Raji (cell line): ENCODE measurements at regions not wholly inside any gene's neighbourhood (a gene's known extent, or its start where the extent isn't known, plus 50 kb on each side); places are given as distances from the start of the nearest gene placed in this dataset.

Experiments
- POLR2A ChIP-seq: IDR thresholded peaks from 2 replicates; pipeline ENCODE4 v1.6.1; 2011; ENCODE audit warnings: low read depth, low read length, control low read depth; ENCODE audit not compliant: insufficient read depth

DNA sequence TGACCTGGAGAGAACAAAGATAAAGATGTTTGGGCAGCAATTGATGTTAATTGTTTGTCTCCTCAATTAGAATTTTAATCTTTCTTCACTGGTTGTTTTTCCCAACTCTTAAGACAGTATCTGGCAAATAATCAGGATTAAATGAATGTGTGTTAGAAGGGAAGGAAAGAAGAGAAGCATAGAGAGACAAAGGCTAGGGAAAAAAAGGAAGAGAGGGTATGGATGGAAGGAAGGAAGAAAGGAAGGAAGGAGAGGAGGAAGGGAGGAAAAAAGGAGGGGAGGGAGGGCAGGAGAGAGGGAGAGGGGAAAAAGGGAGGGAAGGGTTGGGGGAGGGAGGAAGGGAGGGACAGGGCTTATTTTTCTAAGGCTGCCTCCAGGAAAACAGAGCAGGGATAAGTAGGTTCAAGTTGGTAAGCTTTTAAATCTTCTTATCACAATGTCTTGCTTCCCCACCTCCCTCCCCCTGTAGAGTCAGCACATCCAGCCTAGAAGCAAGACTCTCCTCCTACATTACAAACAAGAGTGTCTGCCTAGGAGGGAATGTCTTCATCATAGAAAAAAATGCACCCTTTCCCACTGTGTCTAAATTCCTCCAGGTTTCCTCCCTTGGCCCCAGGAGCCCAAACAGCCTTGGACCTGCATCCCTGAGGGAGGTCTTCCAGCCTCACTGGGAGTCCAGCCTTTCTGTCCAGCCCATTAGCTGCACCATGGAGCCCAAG, 447.8 kb upstream of the JARID2 start:
- no peak for TF ChIP-seq POLR2A

DNA sequence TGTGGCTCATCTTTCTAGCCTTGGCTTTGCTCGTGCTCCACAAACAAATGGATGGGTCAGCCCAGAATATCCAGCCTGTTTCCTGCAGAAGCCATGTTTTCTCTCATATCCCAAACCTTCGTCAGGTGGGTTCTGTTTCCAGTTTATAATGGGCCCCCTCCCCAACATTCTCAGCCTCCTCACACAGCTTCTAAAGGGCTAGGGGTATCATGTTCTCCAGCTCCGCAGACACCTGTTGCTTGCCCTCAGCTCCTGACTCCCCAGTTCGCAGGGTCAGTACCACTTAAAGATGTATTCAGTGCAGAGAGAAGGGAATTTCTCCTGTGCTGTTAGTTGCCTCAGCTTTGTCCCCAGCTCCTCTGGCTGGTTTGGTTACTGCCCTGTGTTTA, 447.3 kb upstream of the JARID2 start:
- no peak for TF ChIP-seq POLR2A

DNA sequence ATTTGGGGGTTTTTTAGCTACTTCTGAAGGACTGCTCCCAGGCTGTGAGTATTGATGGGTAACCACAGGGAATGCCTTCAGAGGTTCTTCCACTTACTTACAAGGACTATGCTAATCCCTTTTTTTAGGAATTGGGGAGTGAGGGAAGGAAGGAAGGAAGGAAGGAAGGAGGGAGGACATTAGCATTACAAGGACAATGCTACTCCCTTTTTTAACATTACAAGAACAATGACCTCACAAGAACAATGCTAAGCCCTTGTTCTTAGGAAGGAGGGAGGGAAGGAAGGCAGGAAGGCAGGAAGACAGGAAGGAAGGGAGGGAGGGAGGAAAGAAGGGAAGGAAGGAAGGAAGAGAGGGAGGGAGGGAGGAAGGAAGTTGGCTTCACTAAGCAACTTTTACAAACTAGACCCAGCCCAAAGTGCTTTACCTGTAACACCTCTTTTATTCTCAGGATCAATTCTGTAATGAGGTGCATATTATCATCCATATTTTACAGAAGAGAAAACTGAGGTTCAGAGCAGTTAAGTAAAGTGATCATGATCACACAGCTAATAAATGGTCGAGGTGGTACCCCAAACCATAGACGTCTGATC, 446.8 kb upstream of the JARID2 start:
- TF ChIP-seq POLR2A, result no peak

DNA sequence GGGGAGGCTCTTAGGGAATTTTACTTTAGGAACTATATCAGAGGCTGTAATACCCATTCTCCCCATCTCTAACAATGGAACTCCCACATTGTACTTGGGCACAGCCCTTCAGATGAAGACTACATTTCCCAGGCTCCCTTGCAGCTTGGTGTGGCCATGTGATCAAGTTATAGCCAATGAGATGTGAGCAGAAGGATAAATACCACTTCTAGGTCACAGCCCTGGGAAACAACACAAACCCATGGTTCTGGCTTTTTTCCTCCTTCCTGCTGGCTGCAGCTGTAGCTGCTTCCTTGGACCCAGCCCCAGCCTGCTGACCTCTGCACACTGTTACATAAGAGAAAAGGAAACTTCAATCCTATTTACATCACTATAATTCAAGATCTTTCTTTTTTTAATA, 445.9 kb upstream of the JARID2 start:
- no peak for TF ChIP-seq POLR2A

DNA sequence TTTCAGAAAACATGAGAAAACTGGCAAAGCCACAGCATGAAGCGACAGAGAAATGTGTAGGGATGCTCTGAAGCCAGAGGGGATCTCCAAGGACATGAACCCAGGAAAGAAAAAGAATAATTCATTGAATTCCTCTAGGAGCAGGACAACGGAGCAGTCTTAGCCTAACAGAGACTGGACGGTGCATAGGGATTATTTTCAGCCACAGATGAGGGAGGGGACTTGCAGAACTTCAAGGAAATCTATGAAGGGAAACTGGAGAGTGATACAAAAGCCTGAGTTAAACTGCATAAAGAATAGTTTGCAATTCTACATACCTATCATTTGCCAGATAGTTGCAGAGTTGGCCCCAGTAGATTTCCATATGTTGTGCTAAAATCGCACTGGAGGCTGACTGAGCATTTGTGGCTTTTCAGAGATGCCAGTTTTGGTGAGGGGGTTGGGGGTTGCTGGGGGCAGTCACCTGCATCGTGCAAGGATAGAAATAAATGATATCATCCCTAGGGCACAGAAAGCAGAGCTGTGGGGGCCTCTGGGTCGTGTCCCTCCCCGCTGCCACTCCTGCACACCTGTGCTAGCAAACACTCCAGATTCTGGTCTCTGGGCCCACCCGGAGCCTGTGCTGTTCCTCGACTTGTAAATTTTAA, 443.2 kb upstream of the JARID2 start:
- TF ChIP-seq POLR2A, result no peak

DNA sequence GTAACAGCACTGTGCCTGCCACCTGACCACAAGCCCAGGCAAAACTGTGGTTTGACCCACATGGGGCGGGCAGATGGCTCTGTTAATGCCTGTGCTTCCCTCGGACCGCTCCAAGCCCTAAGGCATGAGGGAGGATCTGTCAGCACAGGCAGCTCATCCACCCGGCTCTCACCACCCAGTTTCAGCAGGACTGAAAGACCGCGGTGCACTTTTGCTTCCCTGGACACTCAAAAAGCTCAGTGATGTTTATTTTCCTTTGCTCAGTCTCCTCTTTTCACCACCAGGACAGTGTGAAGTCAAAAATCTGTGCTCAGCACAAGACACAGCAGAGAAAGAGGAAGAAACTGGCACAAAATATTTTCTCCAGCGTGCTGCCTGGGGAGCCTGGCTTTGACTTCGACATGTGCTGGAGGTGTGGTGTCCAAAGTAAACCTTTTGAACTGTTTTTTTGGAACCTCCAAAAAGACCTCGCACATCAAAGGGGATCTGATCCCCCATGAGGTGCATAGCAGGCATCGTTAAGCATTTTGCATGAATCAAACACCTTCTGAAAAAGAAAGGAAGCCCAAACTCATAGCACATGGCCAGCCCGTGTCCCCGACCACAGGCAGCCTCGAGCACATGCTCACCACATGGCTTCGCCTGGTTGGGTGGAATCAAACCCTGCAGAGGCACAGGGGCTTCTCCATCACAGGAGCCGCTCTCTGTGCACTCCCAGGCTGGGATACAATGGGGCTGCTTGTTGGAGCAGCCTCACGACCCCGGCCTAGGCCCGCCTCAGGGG, 441.7 kb upstream of the JARID2 start:
- no peak for TF ChIP-seq POLR2A

DNA sequence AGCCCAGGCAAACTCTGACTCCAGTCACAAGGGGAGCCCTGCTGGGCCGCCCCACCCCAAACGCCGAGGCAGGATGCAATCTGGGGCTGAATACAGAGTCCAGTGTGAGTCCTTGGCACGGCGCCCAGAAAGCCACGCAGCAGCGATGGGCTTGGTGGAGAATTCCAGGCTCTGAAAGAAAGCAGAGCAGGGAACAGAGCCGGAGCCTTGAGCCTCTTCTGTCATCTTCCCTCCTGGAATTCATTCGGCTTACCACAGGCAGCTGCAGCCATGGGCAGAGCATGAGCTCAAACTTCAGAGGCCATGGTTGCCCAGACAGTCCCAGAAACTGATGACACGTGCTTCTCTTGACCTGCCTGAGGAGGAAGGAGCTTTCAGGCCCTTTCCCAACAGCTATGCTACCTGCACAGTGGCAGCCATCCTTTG, 441.1 kb upstream of the JARID2 start:
- no peak for TF ChIP-seq POLR2A

DNA sequence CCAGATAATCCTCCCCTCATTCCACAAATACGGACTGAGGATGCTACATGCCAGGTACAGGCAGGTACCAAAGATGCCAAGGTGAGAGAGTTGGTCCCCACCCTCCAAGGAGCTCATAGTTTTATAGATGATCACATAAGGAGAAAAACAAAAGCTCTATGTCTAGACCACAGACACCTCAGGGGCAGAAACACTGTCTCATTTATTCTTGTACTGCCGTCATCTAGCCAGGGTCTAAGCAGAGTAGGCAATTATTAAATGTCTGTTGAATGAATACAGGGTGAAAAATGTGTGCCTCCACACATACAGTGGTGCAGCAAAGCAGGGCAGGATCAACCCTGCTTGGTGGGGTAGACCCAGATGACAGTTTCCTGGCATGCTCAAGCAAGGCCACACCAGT, 439.8 kb upstream of the JARID2 start:
- TF ChIP-seq POLR2A, result no peak

DNA sequence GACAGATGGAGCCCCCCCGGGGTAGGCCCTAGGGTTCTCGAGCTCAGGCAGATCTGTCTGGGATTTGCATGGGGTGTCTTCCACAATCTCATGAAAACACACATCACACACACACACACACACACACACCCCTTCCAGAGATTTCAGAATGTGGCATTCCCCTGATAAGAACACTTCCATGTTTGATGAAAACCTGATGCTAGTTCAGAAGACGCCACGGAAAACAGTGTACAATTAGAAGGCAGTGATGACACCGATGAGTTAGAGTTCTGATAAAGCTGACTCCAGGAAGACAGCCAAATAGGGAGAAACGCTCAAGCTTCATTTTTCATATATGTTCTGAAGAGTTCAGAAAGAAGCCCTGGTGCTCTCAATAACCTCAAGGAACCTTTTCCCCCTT, 438.7 kb upstream of the JARID2 start:
- no peak for TF ChIP-seq POLR2A

DNA sequence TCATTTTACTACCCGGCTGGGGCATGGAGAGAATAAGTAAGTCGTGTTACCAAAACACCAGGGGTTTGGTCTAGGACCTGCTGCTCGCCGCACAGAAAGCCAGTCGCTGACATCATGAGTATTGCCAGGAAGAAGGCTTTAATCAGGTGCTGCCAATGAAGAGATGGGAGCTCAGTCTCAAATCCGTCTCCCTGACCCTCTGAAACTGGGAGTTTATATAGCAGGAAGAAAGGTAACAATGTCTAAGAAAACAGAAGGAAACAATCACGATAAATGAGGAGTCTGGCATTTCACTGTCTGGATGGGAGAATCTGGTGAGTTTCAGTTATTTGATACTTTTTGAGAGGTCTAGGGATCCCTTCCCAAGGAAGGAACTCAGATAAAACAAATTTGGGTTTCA, 437.9 kb upstream of the JARID2 start:
- TF ChIP-seq POLR2A, result no peak

DNA sequence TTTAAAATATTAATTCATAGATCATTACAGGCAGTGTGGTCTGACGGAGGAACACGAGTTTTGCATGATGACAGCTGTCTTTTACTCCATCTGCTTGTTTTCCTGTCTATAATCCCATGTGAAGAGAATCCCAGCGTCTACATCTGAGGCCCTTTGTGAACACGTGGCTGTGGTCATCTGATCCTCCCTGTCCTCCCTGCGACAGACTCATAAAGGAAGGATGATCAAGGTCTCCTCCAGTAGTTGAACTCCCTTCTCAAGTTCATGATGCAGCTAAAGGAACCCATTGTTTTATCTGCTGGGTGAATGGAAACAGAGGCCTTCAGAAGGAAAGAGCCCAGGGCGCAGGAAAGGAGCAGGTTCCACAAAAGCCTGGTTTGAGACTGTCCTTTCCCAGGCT, 435.8 kb upstream of the JARID2 start:
- no peak for TF ChIP-seq POLR2A

DNA sequence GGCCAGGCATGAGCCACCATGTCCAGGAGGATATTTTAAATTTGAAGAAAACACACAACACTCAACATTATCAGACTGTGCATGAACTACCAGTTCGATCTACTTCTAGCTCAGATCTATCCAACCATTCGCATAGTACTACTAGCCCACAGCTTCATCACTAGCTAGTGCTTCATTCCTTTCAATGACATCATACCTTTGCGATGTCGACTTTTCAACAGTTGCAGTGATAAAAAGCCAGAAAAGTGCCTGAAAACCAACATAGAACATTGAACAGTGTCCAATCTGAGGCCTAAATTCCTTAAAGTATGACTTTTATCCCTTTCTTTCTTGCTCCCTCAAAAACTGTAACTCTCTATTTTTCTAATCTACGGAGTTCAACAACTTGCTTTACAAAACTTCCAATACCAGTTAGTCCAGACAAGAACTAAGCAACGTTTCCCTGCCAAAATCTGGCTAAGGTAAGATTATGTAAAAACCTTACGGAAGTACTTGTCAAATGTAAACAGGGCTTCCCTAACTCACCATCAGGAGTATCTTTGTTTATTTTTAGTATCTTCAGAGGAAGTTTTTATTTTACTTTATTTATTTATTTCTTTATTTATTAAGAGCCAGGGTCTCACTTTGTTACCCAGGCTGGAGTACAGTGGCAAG, 434.0 kb upstream of the JARID2 start:
- no peak for TF ChIP-seq POLR2A

DNA sequence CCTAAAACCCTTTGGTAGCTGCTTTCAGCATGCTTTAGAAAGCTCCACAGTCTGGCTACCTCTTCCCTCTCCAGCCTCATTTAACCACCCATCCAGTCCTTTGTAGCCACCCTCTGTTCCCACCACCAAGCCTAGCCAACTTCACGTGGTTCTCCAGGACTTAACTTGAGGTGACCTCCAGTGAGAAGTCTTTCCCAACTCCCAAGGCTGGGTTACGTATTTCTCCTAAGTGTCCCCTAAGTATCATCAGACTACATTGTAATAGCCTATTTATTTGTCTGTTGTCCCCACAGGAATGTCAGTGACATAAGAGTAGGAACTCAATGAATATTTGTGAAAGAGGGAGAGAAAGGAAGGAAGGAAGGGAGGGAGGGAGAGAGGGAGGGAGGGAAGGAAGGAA, 431.9 kb upstream of the JARID2 start:
- TF ChIP-seq POLR2A, result no peak

DNA sequence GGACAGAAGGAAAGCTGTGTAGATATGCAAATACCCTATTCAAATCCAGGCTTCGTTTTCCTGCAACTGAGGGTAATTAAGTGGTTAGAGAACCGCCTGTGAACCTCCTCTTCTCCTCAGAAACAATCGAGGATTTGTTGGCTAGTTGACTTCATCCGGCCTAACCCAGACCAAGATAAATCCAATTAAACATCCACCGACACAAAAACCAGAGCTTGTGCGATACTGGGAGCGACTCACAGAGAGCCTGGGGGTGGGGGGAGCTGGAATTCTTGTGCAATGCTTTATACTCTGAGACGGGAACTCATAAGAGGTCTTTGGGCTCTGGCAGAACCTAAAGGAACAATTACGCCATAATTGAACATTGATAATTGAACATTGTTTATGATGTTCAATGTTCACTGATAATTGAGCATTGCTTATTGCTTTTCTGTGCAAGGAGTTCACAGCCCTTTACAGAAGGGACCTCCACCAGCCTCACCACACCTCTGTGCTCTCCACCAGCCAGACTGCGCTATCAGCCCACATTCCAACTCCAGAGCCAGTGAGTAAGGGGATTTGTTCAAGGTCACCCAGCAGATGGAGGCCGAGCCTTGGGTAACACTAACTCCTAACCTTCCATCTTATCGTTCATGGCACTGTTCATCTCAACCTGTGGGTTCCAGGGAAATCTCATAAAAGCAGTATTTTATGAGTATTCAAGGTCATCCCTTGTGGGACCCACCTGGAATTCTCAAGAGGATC, 429.6 kb upstream of the JARID2 start:
- no peak for TF ChIP-seq POLR2A
